H7 (cell line): ENCODE measurements at regions not wholly inside any gene's neighbourhood (a gene's known extent, or its start where the extent isn't known, plus 50 kb on each side); places are given as distances from the start of the nearest gene placed in this dataset.
"Not testable (repeated sequence)": the region's sequence is repeated elsewhere in the genome, so short reads cannot be mapped to it uniquely, and the experiment has no call there.

Source experiments
- DNase-seq: peaks from one replicate; pipeline ENCODE4 v3.0.0; 2012
- H3K27me3 ChIP-seq: 2 replicates; pipeline ENCODE4 v1.6.0; 2011; ENCODE audit warnings: mild to moderate bottlenecking, low read length; ENCODE audit not compliant: control insufficient read depth, insufficient read depth
- H3K36me3 ChIP-seq: replicated peaks from 2 replicates; pipeline ENCODE4 v1.5.1; 2011; ENCODE audit warnings: low read length; ENCODE audit not compliant: control insufficient read depth, insufficient read depth
- H3K4me3 ChIP-seq: 2 replicates; pipeline ENCODE4 v1.5.1; 2011; ENCODE audit warnings: low read depth, mild to moderate bottlenecking, control low read depth, low read length, moderate library complexity; ENCODE audit not compliant: insufficient read depth

DNA sequence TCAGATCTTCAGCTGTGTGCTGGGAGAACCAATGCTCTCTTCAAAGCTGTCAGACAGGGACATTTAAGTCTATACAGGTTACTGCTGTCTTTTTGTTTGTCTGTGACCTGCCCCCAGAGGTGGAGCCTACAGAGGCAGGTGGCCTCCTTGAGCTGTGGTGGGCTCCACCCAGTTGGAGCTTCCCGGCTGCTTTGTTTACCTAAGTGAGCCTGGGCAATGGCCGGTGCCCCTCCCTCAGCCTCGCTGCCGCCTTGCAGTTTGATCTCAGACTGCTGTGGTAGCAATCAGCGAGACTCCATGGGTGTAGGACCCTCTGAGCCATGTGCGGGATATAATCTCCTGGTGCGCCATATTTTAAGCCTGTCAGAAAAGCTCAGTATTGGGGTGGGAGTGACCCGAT is 745.8 kb upstream of the POU3F2 start:
- not testable (repeated sequence) for H3K4me3 ChIP-seq

GRCh38 chr6:98092331-98092730 is 742.0 kb upstream of the POU3F2 start:
- H3K27me3 ChIP-seq, result no peaks in the 10 kb centered on the region
- no peak for DNase-seq
- H3K36me3 ChIP-seq, result no peaks in the 10 kb centered on the region

More for the DNA sequence above, 745.8 kb upstream of the POU3F2 start:
- not testable (repeated sequence) for DNase-seq, H3K27me3 ChIP-seq, H3K36me3 ChIP-seq

DNA sequence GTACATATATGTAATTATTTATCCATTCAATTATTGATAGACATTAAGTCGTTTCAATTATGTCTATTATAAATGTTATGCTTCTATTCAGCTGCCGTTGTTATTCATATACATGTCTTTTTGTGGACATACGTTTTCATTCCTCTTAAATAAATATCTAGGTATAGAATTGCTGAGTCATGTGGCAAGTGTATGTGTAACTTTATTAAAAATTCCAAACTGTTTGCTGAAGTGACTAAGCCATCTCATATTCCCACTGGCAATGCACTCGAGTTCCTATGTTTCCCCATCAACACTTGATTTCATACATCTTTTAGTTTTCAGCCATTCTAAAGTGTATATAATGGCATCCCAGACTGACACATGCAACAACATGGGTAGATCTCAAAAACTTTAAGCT is 739.7 kb upstream of the POU3F2 start:
- Histone ChIP-seq H3K36me3 (no peaks in the 10 kb centered on the region), H3K27me3 (no peaks in the 10 kb centered on the region), H3K4me3 (no peak overlapping the region)
- no peak for DNase-seq

More at GRCh38 chr6:98092331-98092730, 742.0 kb upstream of the POU3F2 start:
- H3K4me3 ChIP-seq, result no peak overlapping the region

DNA sequence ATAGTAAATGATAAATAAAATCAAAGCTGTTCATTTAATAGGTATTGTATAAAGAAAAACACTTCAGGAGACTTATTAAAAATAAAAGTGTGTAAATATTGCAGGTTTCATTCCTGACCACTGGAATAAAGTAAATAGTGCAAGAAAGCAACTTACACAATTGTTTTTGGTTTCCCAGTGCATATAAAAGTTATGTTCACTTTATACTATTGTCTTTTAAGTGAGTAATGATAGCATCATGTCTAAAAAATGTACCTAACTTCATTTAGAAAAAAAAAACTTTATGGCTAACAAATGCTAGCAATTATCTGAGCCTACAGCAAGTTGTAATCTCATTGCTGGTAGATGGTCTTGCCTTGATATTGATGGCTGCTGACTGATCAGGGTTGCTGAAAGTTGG is 726.6 kb upstream of the POU3F2 start:
- DNase-seq, result no peak

DNA sequence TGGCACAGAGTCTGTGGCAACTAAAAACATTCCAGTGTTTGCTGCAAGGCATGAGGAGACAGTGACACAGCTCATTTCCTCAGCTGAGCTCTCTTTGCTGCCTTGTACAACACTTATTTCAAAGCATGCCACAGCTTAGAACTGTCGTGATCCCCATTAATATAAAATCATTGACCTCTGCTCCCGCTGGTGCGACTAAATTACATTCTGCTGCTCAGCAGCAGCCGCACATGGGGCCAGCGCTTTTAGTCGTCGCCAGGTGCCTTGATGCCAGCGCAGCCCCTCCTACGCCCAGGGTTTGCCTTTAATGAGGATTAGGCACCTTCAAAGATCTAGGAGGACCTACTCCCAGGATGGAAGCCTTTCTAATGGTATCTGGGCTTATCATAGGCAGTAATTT is 717.9 kb upstream of the POU3F2 start:
- DNase-seq, result no peak

More for the DNA sequence above, 726.6 kb upstream of the POU3F2 start:
- Histone ChIP-seq H3K4me3 (no peak overlapping the region), H3K27me3 (no peaks in the 10 kb centered on the region), H3K36me3 (no peaks in the 10 kb centered on the region)

GRCh38 chr6:98117068-98117467 is 717.3 kb upstream of the POU3F2 start:
- no peaks in the 10 kb centered on the region for H3K36me3 ChIP-seq
- no peak overlapping the region for H3K4me3 ChIP-seq
- DNase-seq, result no peak
- H3K27me3 ChIP-seq, result no peaks in the 10 kb centered on the region

More for the DNA sequence above, 717.9 kb upstream of the POU3F2 start:
- Histone ChIP-seq H3K27me3 (no peaks in the 10 kb centered on the region), H3K4me3 (no peak overlapping the region), H3K36me3 (no peaks in the 10 kb centered on the region)

GRCh38 chr6:98118397-98119045 is 715.9 kb upstream of the POU3F2 start:
- no peaks in the 10 kb centered on the region for H3K36me3 ChIP-seq
- H3K4me3 ChIP-seq, result no peak overlapping the region
- DNase-seq, result peak; percentile 22
- no peaks in the 10 kb centered on the region for H3K27me3 ChIP-seq

DNA sequence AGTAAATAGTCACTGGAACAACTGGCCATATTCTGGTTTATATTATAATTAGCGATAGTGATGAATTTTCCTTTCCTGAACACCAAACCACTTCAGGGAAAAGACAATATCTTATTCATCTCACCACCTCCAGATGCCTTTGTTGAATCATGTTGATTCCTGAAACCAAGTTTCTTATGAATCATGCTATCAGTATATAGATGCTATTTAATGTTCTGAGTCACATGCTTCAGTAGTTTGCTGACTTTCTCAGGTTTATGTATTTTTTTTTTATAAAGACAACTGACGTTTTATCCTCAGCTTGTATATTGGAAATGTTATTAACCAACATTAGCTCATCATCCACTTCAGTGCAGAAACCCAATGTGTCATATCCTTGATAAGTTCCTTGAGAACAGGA is 710.2 kb upstream of the POU3F2 start:
- Histone ChIP-seq H3K4me3 (no peak overlapping the region), H3K27me3 (no peaks in the 10 kb centered on the region), H3K36me3 (no peaks in the 10 kb centered on the region)
- DNase-seq, result no peak

- no peak for DNase-seq
- Histone ChIP-seq H3K4me3 (no peak overlapping the region), H3K27me3 (no peaks in the 10 kb centered on the region), H3K36me3 (no peaks in the 10 kb centered on the region)
Observed at GRCh38 chr6:98131290-98131990, 702.9 kb upstream of the POU3F2 start.

GRCh38 chr6:98136333-98136732 is 698.0 kb upstream of the POU3F2 start:
- H3K4me3 ChIP-seq, result no peak overlapping the region
- H3K36me3 ChIP-seq, result no peaks in the 10 kb centered on the region
- no peak for DNase-seq
- H3K27me3 ChIP-seq, result no peaks in the 10 kb centered on the region

- Histone ChIP-seq H3K4me3 (no peak overlapping the region), H3K36me3 (no peaks in the 10 kb centered on the region), H3K27me3 (no peaks in the 10 kb centered on the region)
- DNase-seq, result no peak
Observed at GRCh38 chr6:98137391-98137790, 697.0 kb upstream of the POU3F2 start.

- H3K27me3 ChIP-seq, result no peaks in the 10 kb centered on the region
- no peak overlapping the region for H3K4me3 ChIP-seq
- no peaks in the 10 kb centered on the region; the same call in 1 of the 2 replicates for H3K36me3 ChIP-seq
- DNase-seq, result no peak
Observed at GRCh38 chr6:98142839-98143238, 691.5 kb upstream of the POU3F2 start.

DNA sequence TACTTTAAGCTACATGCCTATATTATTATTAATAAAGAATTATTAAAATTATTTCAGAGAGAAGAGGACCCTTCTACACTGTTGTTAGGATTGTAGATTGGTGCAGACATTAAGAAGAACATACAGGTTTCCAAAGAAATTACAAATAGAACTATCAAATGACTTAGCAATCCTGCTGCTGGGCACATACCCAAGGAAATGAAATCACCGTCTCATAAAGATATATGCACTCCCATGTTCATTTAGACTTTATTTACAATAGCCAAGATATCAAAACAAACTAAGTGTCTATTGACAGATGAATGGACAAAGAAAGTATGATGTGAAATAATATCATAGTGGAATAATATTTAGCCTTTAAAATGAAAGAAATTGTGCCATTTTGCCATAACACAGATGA is 687.7 kb upstream of the POU3F2 start:
- Histone ChIP-seq H3K4me3 (no peak overlapping the region), H3K36me3 (no peaks in the 10 kb centered on the region; the same call in 1 of the 2 replicates), H3K27me3 (no peaks in the 10 kb centered on the region)
- DNase-seq, result no peak

DNA sequence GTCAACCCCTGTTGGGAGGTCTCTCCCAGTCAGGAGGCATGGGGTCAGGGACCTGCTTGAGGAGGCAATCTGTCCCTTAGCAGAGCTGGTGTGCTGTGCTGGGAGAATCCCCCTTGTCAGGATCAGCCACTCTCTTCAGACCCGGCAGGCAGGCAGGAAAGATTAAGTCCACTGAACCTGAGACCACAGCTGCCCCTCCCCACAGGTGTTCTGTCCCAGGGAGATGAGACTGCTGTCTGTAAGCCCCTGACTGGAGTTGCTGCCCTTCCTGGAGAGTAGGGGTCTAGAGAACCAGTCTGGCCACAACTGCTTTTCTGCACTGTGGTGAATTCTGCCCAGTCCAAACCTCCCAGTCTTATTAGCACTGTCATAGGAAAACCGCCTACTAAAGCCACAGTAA is 677.8 kb upstream of the POU3F2 start:
- DNase-seq, result no peak

GRCh38 chr6:98179606-98180005 is 654.8 kb upstream of the POU3F2 start:
- DNase-seq, result no peak
- no peaks in the 10 kb centered on the region for H3K27me3 ChIP-seq
- no peak overlapping the region for H3K4me3 ChIP-seq
- no peaks in the 10 kb centered on the region for H3K36me3 ChIP-seq

More for the DNA sequence above, 677.8 kb upstream of the POU3F2 start:
- Histone ChIP-seq H3K27me3 (no peaks in the 10 kb centered on the region), H3K4me3 (no peak overlapping the region), H3K36me3 (no peaks in the 10 kb centered on the region)
